ENCODE measurements at regions not wholly inside any gene's neighbourhood (a gene's known extent, or its start where the extent isn't known, plus 50 kb on each side); places are given as distances from the start of the nearest gene placed in this dataset.
A peak's percentile ranks its signal among the peaks of the same experiment; 100 is the strongest.

DNA sequence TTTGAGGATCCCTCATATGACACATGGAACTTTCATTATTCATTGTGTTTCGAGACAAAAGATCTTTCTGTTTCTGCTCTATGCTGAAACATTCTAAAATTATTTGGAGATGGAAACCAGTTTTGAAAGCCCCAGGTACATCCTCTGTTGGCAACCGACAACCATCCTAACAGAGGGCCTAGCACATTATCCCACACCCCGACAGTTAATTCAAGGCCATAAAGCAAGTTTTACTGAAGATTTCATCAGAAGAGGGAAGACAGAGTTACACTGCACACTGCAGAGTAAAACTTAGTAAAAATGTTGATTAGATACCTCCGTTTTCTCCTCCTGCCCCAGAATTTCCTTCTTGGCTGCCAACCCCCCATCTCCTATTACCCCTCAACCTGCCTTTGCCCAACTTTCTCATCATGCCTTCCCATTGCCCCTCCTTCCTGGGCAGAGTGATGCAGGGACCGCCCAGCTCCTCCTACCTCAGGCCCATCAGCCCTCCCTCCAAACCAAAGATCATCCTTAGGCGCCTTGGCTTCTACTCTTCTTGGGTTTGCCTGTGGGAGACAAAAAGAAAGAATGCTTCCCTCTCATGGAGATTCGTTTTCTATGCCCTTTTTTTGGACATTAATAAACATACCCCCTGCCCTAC is 52.9 kb upstream of the CITED4 start:
- Histone ChIP-seq H3K36me3 (no peaks in the 10 kb centered on the region), H3K27me3 (ENCODE audit: low read depth) (no peaks in the 10 kb centered on the region), H3K9me3 (replicated peaks) (no peaks in the 10 kb centered on the region), H3K4me3 (no peak overlapping the region), H3K27ac (replicated peaks) (peak overlapping the region; percentile 36), H3K4me1 (no peaks in the 10 kb centered on the region)
- TF ChIP-seq, protein P1, sequence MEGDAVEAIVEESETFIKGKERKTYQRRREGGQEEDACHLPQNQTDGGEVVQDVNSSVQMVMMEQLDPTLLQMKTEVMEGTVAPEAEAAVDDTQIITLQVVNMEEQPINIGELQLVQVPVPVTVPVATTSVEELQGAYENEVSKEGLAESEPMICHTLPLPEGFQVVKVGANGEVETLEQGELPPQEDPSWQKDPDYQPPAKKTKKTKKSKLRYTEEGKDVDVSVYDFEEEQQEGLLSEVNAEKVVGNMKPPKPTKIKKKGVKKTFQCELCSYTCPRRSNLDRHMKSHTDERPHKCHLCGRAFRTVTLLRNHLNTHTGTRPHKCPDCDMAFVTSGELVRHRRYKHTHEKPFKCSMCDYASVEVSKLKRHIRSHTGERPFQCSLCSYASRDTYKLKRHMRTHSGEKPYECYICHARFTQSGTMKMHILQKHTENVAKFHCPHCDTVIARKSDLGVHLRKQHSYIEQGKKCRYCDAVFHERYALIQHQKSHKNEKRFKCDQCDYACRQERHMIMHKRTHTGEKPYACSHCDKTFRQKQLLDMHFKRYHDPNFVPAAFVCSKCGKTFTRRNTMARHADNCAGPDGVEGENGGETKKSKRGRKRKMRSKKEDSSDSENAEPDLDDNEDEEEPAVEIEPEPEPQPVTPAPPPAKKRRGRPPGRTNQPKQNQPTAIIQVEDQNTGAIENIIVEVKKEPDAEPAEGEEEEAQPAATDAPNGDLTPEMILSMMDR (IDR thresholded peaks at IDR 0.05; ENCODE audit: borderline replicate concordance) = no peak
- no peak for DNase-seq
- intact Hi-C loops (cut with micrococcal nuclease) = no loop called here

GRCh38 chr1:40915581-40915980 is 53.4 kb upstream of the CITED4 start:
- H3K27ac ChIP-seq (replicated peaks) = no peak overlapping the region
- no peaks in the 10 kb centered on the region for H3K4me1 ChIP-seq
- TF ChIP-seq, protein P1 (IDR thresholded peaks at IDR 0.05; ENCODE audit: borderline replicate concordance) = no peak
- no peaks in the 10 kb centered on the region for H3K9me3 ChIP-seq (replicated peaks)
- no peaks in the 10 kb centered on the region for H3K27me3 ChIP-seq (ENCODE audit: low read depth)
- no peak for DNase-seq
- H3K4me3 ChIP-seq = no peak overlapping the region
- no peaks in the 10 kb centered on the region for H3K36me3 ChIP-seq
- intact Hi-C loops (cut with micrococcal nuclease) = no loop called here

GRCh38 chr1:40917995-40918711 is 56.0 kb upstream of the CITED4 start:
- DNase-seq = no peak

GRCh38 chr1:40919475-40920011 is 57.4 kb upstream of the CITED4 start:
- TF ChIP-seq, protein P1 (IDR thresholded peaks at IDR 0.05; ENCODE audit: borderline replicate concordance) = no peak
- Histone ChIP-seq H3K36me3 (no peaks in the 10 kb centered on the region), H3K4me3 (no peak overlapping the region), H3K4me1 (peaks cover 10% of the 10 kb centered on the region), H3K27me3 (ENCODE audit: low read depth) (no peaks in the 10 kb centered on the region), H3K27ac (replicated peaks) (no peak overlapping the region), H3K9me3 (replicated peaks) (no peaks in the 10 kb centered on the region)
- intact Hi-C loops (cut with micrococcal nuclease) = no loop called here
- no peak for DNase-seq

More at GRCh38 chr1:40917995-40918711, 56.0 kb upstream of the CITED4 start:
- Histone ChIP-seq H3K9me3 (replicated peaks) (no peaks in the 10 kb centered on the region), H3K27ac (replicated peaks) (no peak overlapping the region), H3K4me1 (peaks cover 7% of the 10 kb centered on the region), H3K4me3 (no peak overlapping the region), H3K27me3 (ENCODE audit: low read depth) (no peaks in the 10 kb centered on the region), H3K36me3 (no peaks in the 10 kb centered on the region)
- intact Hi-C loops (cut with micrococcal nuclease) = no loop called here
- TF ChIP-seq, protein P1 (IDR thresholded peaks at IDR 0.05; ENCODE audit: borderline replicate concordance) = no peak

DNA sequence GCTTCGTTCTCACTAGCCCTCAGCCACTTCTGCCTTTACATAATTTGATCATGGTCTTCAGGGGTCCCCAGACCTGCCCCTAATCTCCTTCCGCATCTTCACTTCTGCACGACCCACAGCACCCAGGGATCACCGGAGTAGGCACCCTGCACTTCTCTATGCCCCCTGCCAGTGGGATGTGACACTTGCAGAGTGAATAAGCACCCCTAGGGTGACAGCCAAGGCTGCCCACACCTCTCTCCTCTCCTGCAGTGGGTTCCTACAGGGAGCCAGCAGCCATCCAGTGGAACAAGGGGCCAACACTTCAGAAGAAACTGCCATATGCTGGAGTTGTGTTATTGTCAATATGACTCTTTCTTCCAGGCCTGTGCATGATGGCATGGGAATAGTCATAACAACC is 58.0 kb upstream of the CTPS1 start:
- Histone ChIP-seq H3K36me3 (no peaks in the 10 kb centered on the region), H3K9me3 (replicated peaks) (no peaks in the 10 kb centered on the region), H3K4me3 (no peak overlapping the region), H3K4me1 (peaks cover 10% of the 10 kb centered on the region), H3K27me3 (ENCODE audit: low read depth) (no peaks in the 10 kb centered on the region), H3K27ac (replicated peaks) (no peak overlapping the region)
- DNase-seq = no peak
- intact Hi-C loops (cut with micrococcal nuclease) = no loop called here
- TF ChIP-seq, protein P1 (IDR thresholded peaks at IDR 0.05; ENCODE audit: borderline replicate concordance) = no peak

All from left ventricle myocardium inferior (tissue), 1 donor.